IPS DF 19.7 (cell line): ENCODE measurements at regions not wholly inside any gene's neighbourhood (a gene's known extent, or its start where the extent isn't known, plus 50 kb on each side); places are given as distances from the start of the nearest gene placed in this dataset.
"Not testable (repeated sequence)": the region's sequence is repeated elsewhere in the genome, so short reads cannot be mapped to it uniquely, and the experiment has no call there.

ENCODE experiments used
- DNase-seq: peaks from one replicate; pipeline ENCODE4 v3.0.0-alpha.2; 2013; ENCODE audit warnings: low read depth, low spot score

GRCh38 chr6:76683985-76684384 is 611.5 kb upstream of the IMPG1 start:
- DNase-seq: no peak

GRCh38 chr6:76682842-76683241 is 610.4 kb upstream of the IMPG1 start:
- DNase-seq: no peak

- no peak for DNase-seq
Measured at GRCh38 chr6:76681781-76682180, 609.3 kb upstream of the IMPG1 start.

- no peak for DNase-seq
Measured at GRCh38 chr6:76677017-76677416, 604.6 kb upstream of the IMPG1 start.

GRCh38 chr6:76671751-76672150 is 599.3 kb upstream of the IMPG1 start:
- no peak for DNase-seq

GRCh38 chr6:76644231-76644630 is 571.8 kb upstream of the IMPG1 start:
- DNase-seq: no peak

GRCh38 chr6:76639941-76640340 is 567.5 kb upstream of the IMPG1 start:
- DNase-seq: no peak

- DNase-seq: no peak
Measured at GRCh38 chr6:76634695-76635094, 562.2 kb upstream of the IMPG1 start.

GRCh38 chr6:76633259-76633658 is 560.8 kb upstream of the IMPG1 start:
- DNase-seq: no peak

GRCh38 chr6:76631622-76632021 is 559.2 kb upstream of the IMPG1 start:
- no peak for DNase-seq

GRCh38 chr6:76615395-76615794 is 542.9 kb upstream of the IMPG1 start:
- DNase-seq: no peak

- no peak for DNase-seq
Measured at GRCh38 chr6:76612954-76613353, 540.5 kb upstream of the IMPG1 start.

- DNase-seq: no peak
Measured at GRCh38 chr6:76609160-76609559, 536.7 kb upstream of the IMPG1 start.

GRCh38 chr6:76594109-76594508 is 521.6 kb upstream of the IMPG1 start:
- DNase-seq: no peak

- no peak for DNase-seq
Measured at GRCh38 chr6:76593668-76594067, 521.2 kb upstream of the IMPG1 start.

- no peak for DNase-seq
Measured at GRCh38 chr6:76592566-76592965, 520.1 kb upstream of the IMPG1 start.

- DNase-seq: no peak
Measured at GRCh38 chr6:76587271-76587670, 514.8 kb upstream of the IMPG1 start.

- DNase-seq: no peak
Measured at GRCh38 chr6:76584121-76584520, 511.7 kb upstream of the IMPG1 start.

GRCh38 chr6:76578746-76579145 is 506.3 kb upstream of the IMPG1 start:
- DNase-seq: no peak

- no peak for DNase-seq
Measured at GRCh38 chr6:76574746-76575145, 502.3 kb upstream of the IMPG1 start.

GRCh38 chr6:76565932-76566331 is 493.5 kb upstream of the IMPG1 start:
- no peak for DNase-seq

- not testable (repeated sequence) for DNase-seq
Measured at GRCh38 chr6:76562371-76562770, 489.9 kb upstream of the IMPG1 start.

GRCh38 chr6:76560851-76561755 is 488.6 kb upstream of the IMPG1 start:
- DNase-seq: not testable (repeated sequence)

GRCh38 chr6:76553256-76553655 is 480.8 kb upstream of the IMPG1 start:
- DNase-seq: no peak
